ENCODE measurements at regions not wholly inside any gene's neighbourhood (a gene's known extent, or its start where the extent isn't known, plus 50 kb on each side); places are given as distances from the start of the nearest gene placed in this dataset.

DNA sequence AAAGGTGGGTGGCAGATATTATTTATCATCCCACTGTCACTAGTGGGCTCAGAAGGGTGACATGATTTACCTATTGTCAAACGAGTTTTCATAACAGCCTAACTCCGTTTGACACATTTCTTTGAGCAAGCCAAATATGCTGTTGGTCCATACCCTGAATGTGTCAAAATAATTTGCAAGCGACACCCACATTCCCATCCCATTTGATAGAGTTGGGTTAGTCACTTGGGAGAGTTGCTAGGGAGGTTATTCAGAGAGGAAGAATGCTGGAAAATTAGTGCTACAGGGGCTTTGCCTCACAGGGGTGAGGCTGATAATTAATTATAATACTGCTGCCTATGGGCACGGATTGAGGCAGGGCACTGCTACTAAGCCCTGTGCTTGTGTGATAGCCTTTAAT is 98.5 kb upstream of the FHIT start:
- TF ChIP-seq, protein P1, sequence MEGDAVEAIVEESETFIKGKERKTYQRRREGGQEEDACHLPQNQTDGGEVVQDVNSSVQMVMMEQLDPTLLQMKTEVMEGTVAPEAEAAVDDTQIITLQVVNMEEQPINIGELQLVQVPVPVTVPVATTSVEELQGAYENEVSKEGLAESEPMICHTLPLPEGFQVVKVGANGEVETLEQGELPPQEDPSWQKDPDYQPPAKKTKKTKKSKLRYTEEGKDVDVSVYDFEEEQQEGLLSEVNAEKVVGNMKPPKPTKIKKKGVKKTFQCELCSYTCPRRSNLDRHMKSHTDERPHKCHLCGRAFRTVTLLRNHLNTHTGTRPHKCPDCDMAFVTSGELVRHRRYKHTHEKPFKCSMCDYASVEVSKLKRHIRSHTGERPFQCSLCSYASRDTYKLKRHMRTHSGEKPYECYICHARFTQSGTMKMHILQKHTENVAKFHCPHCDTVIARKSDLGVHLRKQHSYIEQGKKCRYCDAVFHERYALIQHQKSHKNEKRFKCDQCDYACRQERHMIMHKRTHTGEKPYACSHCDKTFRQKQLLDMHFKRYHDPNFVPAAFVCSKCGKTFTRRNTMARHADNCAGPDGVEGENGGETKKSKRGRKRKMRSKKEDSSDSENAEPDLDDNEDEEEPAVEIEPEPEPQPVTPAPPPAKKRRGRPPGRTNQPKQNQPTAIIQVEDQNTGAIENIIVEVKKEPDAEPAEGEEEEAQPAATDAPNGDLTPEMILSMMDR (IDR thresholded peaks at IDR 0.05; ENCODE audit: low read length), result no peak
- TF ChIP-seq EZH2 (optimal IDR thresholded peaks at IDR 0.05; ENCODE audit: low read depth, low read length) (no peak), EZH2phosphoT487 (IDR thresholded peaks at IDR 0.05; ENCODE audit: low read length) (no peak)

All from MM.1S (cell line).